Endothelial cell (in vitro differentiated cells): ENCODE measurements at regions not wholly inside any gene's neighbourhood (a gene's known extent, or its start where the extent isn't known, plus 50 kb on each side); places are given as distances from the start of the nearest gene placed in this dataset.

Source experiments
- DNase-seq: peaks from one replicate; pipeline ENCODE4 v3.0.0; 2021; ENCODE audit warnings: low spot score
- H3K27ac Mint-ChIP-seq: one replicate; pipeline ENCODE4 v1.8.0; 2021; ENCODE audit warnings: mixed read lengths, inconsistent platforms; ENCODE audit not compliant: unreplicated experiment
- H3K27me3 Mint-ChIP-seq: one replicate; pipeline ENCODE4 v1.8.0; 2021; ENCODE audit warnings: mild to moderate bottlenecking, moderate library complexity, mixed read lengths, inconsistent platforms; ENCODE audit not compliant: unreplicated experiment
- H3K36me3 Mint-ChIP-seq: one replicate; pipeline ENCODE4 v1.8.0; 2021; ENCODE audit warnings: mild to moderate bottlenecking, low read depth, mixed read lengths, inconsistent platforms; ENCODE audit not compliant: unreplicated experiment
- H3K4me1 Mint-ChIP-seq: one replicate; pipeline ENCODE4 v1.8.0; 2021; ENCODE audit warnings: mild to moderate bottlenecking, mixed read lengths, inconsistent platforms; ENCODE audit not compliant: unreplicated experiment
- H3K4me3 Mint-ChIP-seq: one replicate; pipeline ENCODE4 v1.8.0; 2021; ENCODE audit warnings: mild to moderate bottlenecking, mixed read lengths, inconsistent platforms; ENCODE audit not compliant: unreplicated experiment
- H3K9me3 Mint-ChIP-seq: one replicate; pipeline ENCODE4 v1.8.0; 2021; ENCODE audit warnings: mixed read lengths, inconsistent platforms; ENCODE audit not compliant: unreplicated experiment
- TF ChIP-seq, protein P1 (sequence below): fragments of 200-600 bp; sonication (generic); IDR thresholded peaks from one replicate; pipeline ENCODE4 v1.5.0; 2021; ENCODE audit warnings: antibody characterized with exemption; ENCODE audit not compliant: unreplicated experiment

DNA sequence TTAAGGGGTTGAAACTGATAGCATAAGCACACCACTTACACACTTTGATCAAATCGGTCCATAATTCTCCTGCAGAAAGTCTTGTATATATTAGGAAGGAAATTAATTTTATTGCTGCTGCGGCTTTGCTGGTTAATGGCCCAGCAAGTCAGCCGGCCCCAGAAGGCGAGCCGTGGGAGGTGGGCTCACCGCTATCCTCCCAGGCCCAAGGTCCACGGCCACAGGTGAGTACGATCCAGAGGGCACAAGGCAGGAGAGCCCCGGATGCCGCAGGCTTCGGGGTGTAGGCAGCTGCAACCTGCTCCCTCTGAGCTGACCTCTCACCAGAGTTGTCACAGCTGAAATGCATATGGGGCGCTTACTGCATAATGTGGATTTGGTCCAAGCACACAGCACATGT, 165.7 kb downstream of the TBX5 start:
- TF ChIP-seq, protein P1, sequence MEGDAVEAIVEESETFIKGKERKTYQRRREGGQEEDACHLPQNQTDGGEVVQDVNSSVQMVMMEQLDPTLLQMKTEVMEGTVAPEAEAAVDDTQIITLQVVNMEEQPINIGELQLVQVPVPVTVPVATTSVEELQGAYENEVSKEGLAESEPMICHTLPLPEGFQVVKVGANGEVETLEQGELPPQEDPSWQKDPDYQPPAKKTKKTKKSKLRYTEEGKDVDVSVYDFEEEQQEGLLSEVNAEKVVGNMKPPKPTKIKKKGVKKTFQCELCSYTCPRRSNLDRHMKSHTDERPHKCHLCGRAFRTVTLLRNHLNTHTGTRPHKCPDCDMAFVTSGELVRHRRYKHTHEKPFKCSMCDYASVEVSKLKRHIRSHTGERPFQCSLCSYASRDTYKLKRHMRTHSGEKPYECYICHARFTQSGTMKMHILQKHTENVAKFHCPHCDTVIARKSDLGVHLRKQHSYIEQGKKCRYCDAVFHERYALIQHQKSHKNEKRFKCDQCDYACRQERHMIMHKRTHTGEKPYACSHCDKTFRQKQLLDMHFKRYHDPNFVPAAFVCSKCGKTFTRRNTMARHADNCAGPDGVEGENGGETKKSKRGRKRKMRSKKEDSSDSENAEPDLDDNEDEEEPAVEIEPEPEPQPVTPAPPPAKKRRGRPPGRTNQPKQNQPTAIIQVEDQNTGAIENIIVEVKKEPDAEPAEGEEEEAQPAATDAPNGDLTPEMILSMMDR = no peak
- Mint-ChIP-seq H3K4me1 (no peaks in the 10 kb centered on the region), H3K9me3 (no peaks in the 10 kb centered on the region), H3K27me3 (peaks cover 1% of the 10 kb centered on the region), H3K4me3 (no peak overlapping the region), H3K36me3 (no peaks in the 10 kb centered on the region), H3K27ac (no peak overlapping the region)
- no peak for DNase-seq

DNA sequence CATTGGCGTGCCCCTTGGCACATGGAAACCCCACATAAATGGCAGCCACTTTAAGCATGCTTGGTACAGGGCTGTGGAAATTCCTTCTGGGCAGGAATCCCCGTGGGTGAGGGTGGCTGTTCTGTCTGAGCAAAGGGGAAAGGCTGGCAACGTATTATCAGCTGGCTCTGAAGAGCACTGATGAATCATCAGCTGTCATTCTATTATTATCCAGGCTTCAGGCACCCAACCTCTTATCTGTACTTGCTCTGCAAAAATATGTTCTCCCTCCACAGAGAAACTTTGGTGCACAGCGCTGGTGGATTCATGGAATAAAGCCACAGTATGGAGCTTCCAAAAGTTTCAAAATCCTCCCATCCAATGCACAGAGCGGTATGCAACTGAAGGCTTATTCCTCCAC, 167.1 kb downstream of the TBX5 start:
- TF ChIP-seq, protein P1 = no peak
- Mint-ChIP-seq H3K36me3 (no peaks in the 10 kb centered on the region), H3K4me3 (no peak overlapping the region), H3K27me3 (peaks cover 1% of the 10 kb centered on the region), H3K9me3 (no peaks in the 10 kb centered on the region), H3K27ac (no peak overlapping the region), H3K4me1 (no peaks in the 10 kb centered on the region)
- DNase-seq = no peak

DNA sequence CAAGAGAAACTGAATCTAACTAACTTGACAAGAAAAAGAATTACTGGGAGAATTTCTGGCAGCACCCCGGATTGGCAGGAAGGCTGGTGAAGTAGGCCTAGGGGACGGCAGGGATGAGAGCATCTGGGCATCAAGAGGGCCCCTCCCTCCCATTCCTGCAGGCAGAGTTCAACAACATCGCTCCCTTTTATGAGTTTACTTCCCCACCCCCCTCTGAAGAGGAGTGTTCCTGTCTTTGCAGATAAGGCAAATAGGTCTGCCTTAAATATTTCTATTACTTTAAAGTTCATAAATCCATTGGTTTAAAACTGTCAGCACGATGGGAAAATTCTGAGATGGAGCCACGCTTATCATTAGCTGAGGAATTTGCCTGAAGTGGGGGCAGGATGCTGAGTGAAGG, 168.7 kb downstream of the TBX5 start:
- DNase-seq = no peak
- Mint-ChIP-seq H3K27ac (no peak overlapping the region), H3K4me3 (no peak overlapping the region), H3K27me3 (peaks cover 1% of the 10 kb centered on the region), H3K9me3 (no peaks in the 10 kb centered on the region), H3K36me3 (no peaks in the 10 kb centered on the region), H3K4me1 (no peaks in the 10 kb centered on the region)
- TF ChIP-seq, protein P1 = no peak

DNA sequence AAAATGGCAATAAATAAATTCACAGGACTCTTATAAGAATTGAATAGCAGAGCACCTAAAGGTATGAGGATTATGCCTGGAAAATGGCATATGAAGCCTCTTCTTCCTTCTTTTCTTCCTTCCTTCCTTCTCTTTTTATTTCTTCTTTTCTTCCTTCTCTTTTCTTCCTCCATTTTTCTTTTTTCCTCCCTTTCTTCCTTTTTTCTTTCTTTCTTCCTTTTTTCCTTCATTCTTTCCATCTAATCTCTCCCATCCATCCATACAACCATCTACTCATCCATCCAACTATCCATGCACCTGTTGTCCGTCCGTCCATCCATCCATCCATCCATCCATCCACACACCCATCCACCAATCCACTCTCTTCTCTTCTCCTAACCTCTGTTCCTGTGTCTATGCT, 173.8 kb downstream of the TBX5 start:
- Mint-ChIP-seq H3K27ac (no peak overlapping the region), H3K4me1 (no peaks in the 10 kb centered on the region), H3K9me3 (no peaks in the 10 kb centered on the region), H3K36me3 (no peaks in the 10 kb centered on the region), H3K4me3 (no peak overlapping the region), H3K27me3 (no peaks in the 10 kb centered on the region)
- TF ChIP-seq, protein P1 = no peak
- no peak for DNase-seq

DNA sequence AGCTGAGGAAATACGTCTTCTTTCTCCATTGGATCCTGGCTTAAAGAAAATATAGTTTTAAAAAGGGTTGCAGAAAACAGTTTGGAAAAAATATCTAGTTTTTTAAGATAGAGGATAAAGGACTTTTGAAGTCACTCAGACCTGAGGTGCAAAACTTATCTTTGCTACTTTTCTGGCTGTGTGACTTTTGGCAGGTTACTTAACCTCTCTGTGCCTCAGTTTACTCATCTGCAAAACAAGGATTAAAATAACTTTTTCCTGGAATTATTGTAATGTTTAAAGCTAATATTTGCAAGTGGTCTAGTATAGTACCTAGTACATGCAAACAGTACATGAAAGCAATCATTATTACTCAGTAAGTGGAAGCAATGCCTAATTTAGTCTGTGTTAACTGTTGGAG, 176.8 kb downstream of the TBX5 start:
- no peaks in the 10 kb centered on the region for H3K4me1 Mint-ChIP-seq
- H3K27me3 Mint-ChIP-seq = no peaks in the 10 kb centered on the region

More for the DNA sequence above, 176.8 kb downstream of the TBX5 start:
- no peaks in the 10 kb centered on the region for H3K36me3 Mint-ChIP-seq
- no peak overlapping the region for H3K27ac Mint-ChIP-seq
- no peaks in the 10 kb centered on the region for H3K9me3 Mint-ChIP-seq
- TF ChIP-seq, protein P1 = no peak
- no peak overlapping the region for H3K4me3 Mint-ChIP-seq
- no peak for DNase-seq
